Mesendoderm (in vitro differentiated cells): ENCODE measurements at regions not wholly inside any gene's neighbourhood (a gene's known extent, or its start where the extent isn't known, plus 50 kb on each side); places are given as distances from the start of the nearest gene placed in this dataset.

Source experiments
- DNase-seq: peaks from one replicate; pipeline ENCODE4 v3.0.0; 2013
- H2AK5ac ChIP-seq: 2 replicates; pipeline ENCODE4 v1.6.1; 2013; ENCODE audit warnings: low read length, inconsistent platforms
- H2BK120ac ChIP-seq: 2 replicates; pipeline ENCODE4 v1.6.1; 2013; ENCODE audit warnings: low read depth, mild to moderate bottlenecking, low read length, moderate library complexity, mixed read lengths
- H2BK15ac ChIP-seq: replicated peaks from 2 replicates; pipeline ENCODE4 v1.6.1; 2013; ENCODE audit warnings: low read depth, mild to moderate bottlenecking, moderate library complexity
- H2BK5ac ChIP-seq: 2 replicates; pipeline ENCODE4 v1.6.1; 2013; ENCODE audit warnings: low read length, inconsistent platforms
- H3K18ac ChIP-seq: 2 replicates; pipeline ENCODE4 v1.6.1; 2013; ENCODE audit warnings: mild to moderate bottlenecking, low read length, mixed read lengths
- H3K23ac ChIP-seq: one replicate; pipeline ENCODE4 v1.6.1; 2013; ENCODE audit warnings: low read length
- H3K27ac ChIP-seq: 2 replicates; pipeline ENCODE4 v1.5.1; 2013; ENCODE audit warnings: low read depth, mild to moderate bottlenecking, inconsistent platforms, low read length, moderate library complexity
- H3K27me3 ChIP-seq: 2 replicates; pipeline ENCODE4 v1.6.1; 2013; ENCODE audit warnings: low read length, control low read depth, mild to moderate bottlenecking, inconsistent platforms; ENCODE audit not compliant: insufficient read depth, poor library complexity
- H3K36me3 ChIP-seq: 2 replicates; pipeline ENCODE4 v1.6.1; 2013; ENCODE audit warnings: low read length, inconsistent platforms; ENCODE audit not compliant: control insufficient read depth, insufficient read depth
- H3K4ac ChIP-seq: one replicate; pipeline ENCODE4 v1.6.1; 2013; ENCODE audit warnings: low read depth, mild to moderate bottlenecking, low read length, moderate library complexity
- H3K4me1 ChIP-seq: 2 replicates; pipeline ENCODE4 v1.6.1; 2013; ENCODE audit warnings: low read depth, low read length, inconsistent platforms; ENCODE audit not compliant: control insufficient read depth
- H3K4me2 ChIP-seq: 2 replicates; pipeline ENCODE4 v1.6.1; 2013; ENCODE audit warnings: low read length
- H3K4me3 ChIP-seq: 2 replicates; pipeline ENCODE4 v1.5.1; 2013; ENCODE audit warnings: mild to moderate bottlenecking, low read length
- H3K56ac ChIP-seq: one replicate; pipeline ENCODE4 v1.6.1; 2013; ENCODE audit warnings: low read length
- H3K79me1 ChIP-seq: 2 replicates; pipeline ENCODE4 v1.6.1; 2013; ENCODE audit warnings: low read length, inconsistent platforms
- H3K79me2 ChIP-seq: 2 replicates; pipeline ENCODE4 v1.6.1; 2013; ENCODE audit warnings: mild to moderate bottlenecking, low read length; ENCODE audit not compliant: control insufficient read depth, insufficient read depth
- H3K9ac ChIP-seq: 2 replicates; pipeline ENCODE4 v1.6.1; 2013; ENCODE audit warnings: low read length, inconsistent platforms
- H4K5ac ChIP-seq: one replicate; pipeline ENCODE4 v1.6.1; 2013; ENCODE audit warnings: low read length
- H4K8ac ChIP-seq: one replicate; pipeline ENCODE4 v1.6.1; 2013; ENCODE audit warnings: low read depth, mild to moderate bottlenecking, control low read depth, low read length, moderate library complexity
- WGBS: extraction: QIAGEN DNeasy Blood & Tissue Kit; methylation state at CpG from one replicate; pipeline ENCODE4 v1.1.7; 2013; ENCODE audit warnings: low lambda C conversion rate, missing lambda C conversion rate; ENCODE audit not compliant: insufficient coverage; ENCODE audit errors: extremely low coverage; 5-methylcytosine and 5-hydroxymethylcytosine counted together

GRCh38 chr10:56522166-56522565 is 161.1 kb upstream of the ZWINT start:
- Histone ChIP-seq H2BK120ac (no peak overlapping the region), H3K4me1 (no peaks in the 10 kb centered on the region), H2AK5ac (no peak overlapping the region), H3K79me2 (no peaks in the 10 kb centered on the region), H3K27ac (no peak overlapping the region), H3K27me3 (no peaks in the 10 kb centered on the region), H3K36me3 (no peaks in the 10 kb centered on the region), H3K18ac (no peak overlapping the region), H3K56ac (no peak overlapping the region), H3K4me3 (no peak overlapping the region), H2BK5ac (no peak overlapping the region), H4K5ac (no peak overlapping the region), H3K9ac (no peak overlapping the region), H4K8ac (no peak overlapping the region), H3K23ac (no peak overlapping the region), H3K4ac (no peak overlapping the region), H3K79me1 (no peaks in the 10 kb centered on the region), H3K4me2 (no peak overlapping the region), H2BK15ac (no peak overlapping the region)
- no peak for DNase-seq
- no CpG with 5 or more reads among the region's 3 CpGs for WGBS

GRCh38 chr10:56508562-56508961 is 147.5 kb upstream of the ZWINT start:
- H3K79me2 ChIP-seq, result no peaks in the 10 kb centered on the region
- no peaks in the 10 kb centered on the region for H3K36me3 ChIP-seq
- H2BK5ac ChIP-seq, result no peak overlapping the region
- H3K18ac ChIP-seq, result no peak overlapping the region
- no peak overlapping the region for H3K4me3 ChIP-seq
- DNase-seq, result no peak
- H4K8ac ChIP-seq, result no peak overlapping the region
- WGBS, result no CpG with 5 or more reads among the region's 3 CpGs
- H3K4ac ChIP-seq, result no peak overlapping the region
- no peak overlapping the region for H2BK120ac ChIP-seq
- H3K4me1 ChIP-seq, result no peaks in the 10 kb centered on the region
- H2BK15ac ChIP-seq, result no peak overlapping the region
- H3K27me3 ChIP-seq, result no peaks in the 10 kb centered on the region
- no peak overlapping the region for H4K5ac ChIP-seq
- no peak overlapping the region for H3K9ac ChIP-seq
- no peaks in the 10 kb centered on the region for H3K79me1 ChIP-seq
- no peak overlapping the region for H3K4me2 ChIP-seq
- no peak overlapping the region for H2AK5ac ChIP-seq
- no peak overlapping the region for H3K23ac ChIP-seq
- no peak overlapping the region for H3K27ac ChIP-seq
- no peak overlapping the region for H3K56ac ChIP-seq

GRCh38 chr10:56507033-56507432 is 146.0 kb upstream of the ZWINT start:
- DNase-seq, result no peak
- Histone ChIP-seq H4K5ac (no peak overlapping the region), H3K4me3 (no peak overlapping the region), H3K4me1 (no peaks in the 10 kb centered on the region), H3K79me1 (no peaks in the 10 kb centered on the region), H3K23ac (no peak overlapping the region), H3K4ac (no peak overlapping the region), H2AK5ac (no peak overlapping the region), H2BK15ac (no peak overlapping the region), H4K8ac (no peak overlapping the region), H2BK120ac (no peak overlapping the region), H2BK5ac (no peak overlapping the region), H3K27me3 (no peaks in the 10 kb centered on the region), H3K36me3 (no peaks in the 10 kb centered on the region), H3K56ac (no peak overlapping the region), H3K27ac (no peak overlapping the region), H3K4me2 (no peak overlapping the region), H3K79me2 (no peaks in the 10 kb centered on the region), H3K18ac (no peak overlapping the region), H3K9ac (no peak overlapping the region)
- WGBS, result no CpG with 5 or more reads among the region's 3 CpGs

GRCh38 chr10:56505555-56505954 is 144.5 kb upstream of the ZWINT start:
- Histone ChIP-seq H4K8ac (no peak overlapping the region), H3K56ac (no peak overlapping the region), H3K27ac (no peak overlapping the region), H3K27me3 (no peaks in the 10 kb centered on the region), H3K79me1 (no peaks in the 10 kb centered on the region), H3K36me3 (no peaks in the 10 kb centered on the region), H3K4ac (no peak overlapping the region), H3K4me3 (no peak overlapping the region), H3K4me1 (no peaks in the 10 kb centered on the region), H4K5ac (no peak overlapping the region), H2BK120ac (no peak overlapping the region), H3K23ac (no peak overlapping the region), H2AK5ac (no peak overlapping the region), H3K4me2 (no peak overlapping the region), H2BK5ac (no peak overlapping the region), H3K79me2 (no peaks in the 10 kb centered on the region), H3K18ac (no peak overlapping the region), H3K9ac (no peak overlapping the region), H2BK15ac (no peak overlapping the region)
- no CpG with 5 or more reads among the region's 3 CpGs for WGBS
- DNase-seq, result no peak

GRCh38 chr10:56496186-56496486 is 135.1 kb upstream of the ZWINT start:
- Histone ChIP-seq H3K23ac (no peak overlapping the region), H2AK5ac (no peak overlapping the region), H3K27me3 (no peaks in the 10 kb centered on the region), H4K5ac (no peak overlapping the region), H3K4me2 (no peak overlapping the region), H3K36me3 (no peaks in the 10 kb centered on the region), H3K18ac (no peak overlapping the region), H3K4me1 (no peaks in the 10 kb centered on the region), H3K79me1 (no peaks in the 10 kb centered on the region), H3K9ac (no peak overlapping the region), H3K4ac (no peak overlapping the region), H3K56ac (no peak overlapping the region), H2BK15ac (no peak overlapping the region), H2BK5ac (no peak overlapping the region), H3K79me2 (no peaks in the 10 kb centered on the region), H2BK120ac (no peak overlapping the region), H3K4me3 (no peak overlapping the region), H4K8ac (no peak overlapping the region), H3K27ac (no peak overlapping the region)
- no peak for DNase-seq
- WGBS, result no CpG with 5 or more reads among the region's 2 CpGs

- no peak overlapping the region for H2BK5ac ChIP-seq
- no peaks in the 10 kb centered on the region for H3K79me2 ChIP-seq
- no peak overlapping the region for H4K8ac ChIP-seq
- no peak overlapping the region for H3K4me2 ChIP-seq
- H3K27ac ChIP-seq, result no peak overlapping the region
- H3K27me3 ChIP-seq, result no peaks in the 10 kb centered on the region
- no peak overlapping the region for H3K18ac ChIP-seq
- no peak for DNase-seq
- H3K79me1 ChIP-seq, result no peaks in the 10 kb centered on the region
- H3K4ac ChIP-seq, result no peak overlapping the region
- H3K23ac ChIP-seq, result no peak overlapping the region
- no peak overlapping the region for H3K56ac ChIP-seq
- H2BK120ac ChIP-seq, result no peak overlapping the region
- H3K36me3 ChIP-seq, result no peaks in the 10 kb centered on the region
- H4K5ac ChIP-seq, result no peak overlapping the region
- H3K4me1 ChIP-seq, result no peaks in the 10 kb centered on the region
- no peak overlapping the region for H2BK15ac ChIP-seq
- H3K9ac ChIP-seq, result no peak overlapping the region
- WGBS, result no CpG with 5 or more reads among the region's 3 CpGs
- H2AK5ac ChIP-seq, result no peak overlapping the region
- no peak overlapping the region for H3K4me3 ChIP-seq
These were observed 126.7 kb upstream of the ZWINT start for GRCh38 chr10:56487746-56488145.
